ENCODE measurements at regions not wholly inside any gene's neighbourhood (a gene's known extent, or its start where the extent isn't known, plus 50 kb on each side); places are given as distances from the start of the nearest gene placed in this dataset.

GRCh38 chr12:92022093-92022492 is 123.6 kb downstream of the BTG1 start:
- H3K36me3 ChIP-seq, result no peaks in the 10 kb centered on the region
- no peak for DNase-seq (ENCODE audit: low spot score)
- no peaks in the 10 kb centered on the region for H3K9me3 ChIP-seq
- H3K4me3 ChIP-seq, result no peak overlapping the region
- H3K27me3 ChIP-seq (replicated peaks; ENCODE audit: insufficient read depth), result no peaks in the 10 kb centered on the region
- TF ChIP-seq POLR2A (IDR thresholded peaks at IDR 0.05) (no peak), CTCF (IDR thresholded peaks at IDR 0.05) (no peak), POLR2AphosphoS5 (IDR thresholded peaks at IDR 0.05) (no peak)
- 90% methylated on average over 1 of the region's 1 CpG for WGBS
- H3K4me1 ChIP-seq (replicated peaks), result no peaks in the 10 kb centered on the region
- intact Hi-C loops (cut with DNase I), result no loop called here
- H3K27ac ChIP-seq, result no peak overlapping the region

- no peak for TF ChIP-seq POLR2A (IDR thresholded peaks at IDR 0.05)
- no peak for TF ChIP-seq CTCF (IDR thresholded peaks at IDR 0.05)
- TF ChIP-seq POLR2AphosphoS5 (IDR thresholded peaks at IDR 0.05), result no peak
- WGBS, result 81% methylated on average over 1 of the region's 1 CpG
- Histone ChIP-seq H3K27me3 (replicated peaks; ENCODE audit: insufficient read depth) (no peaks in the 10 kb centered on the region), H3K27ac (no peak overlapping the region), H3K9me3 (no peaks in the 10 kb centered on the region), H3K4me1 (replicated peaks) (no peaks in the 10 kb centered on the region), H3K4me3 (no peak overlapping the region), H3K36me3 (no peaks in the 10 kb centered on the region)
- intact Hi-C loops (cut with DNase I), result no loop called here
- no peak for DNase-seq (ENCODE audit: low spot score)
Measured at GRCh38 chr12:92021666-92022035, 124.0 kb downstream of the BTG1 start.

- H3K27ac ChIP-seq, result no peak overlapping the region
- H3K9me3 ChIP-seq, result no peaks in the 10 kb centered on the region
- no peak for TF ChIP-seq POLR2A (IDR thresholded peaks at IDR 0.05)
- no peak for TF ChIP-seq CTCF (IDR thresholded peaks at IDR 0.05)
- TF ChIP-seq POLR2AphosphoS5 (IDR thresholded peaks at IDR 0.05), result no peak
- no peaks in the 10 kb centered on the region for H3K27me3 ChIP-seq (replicated peaks; ENCODE audit: insufficient read depth)
- DNase-seq (ENCODE audit: low spot score), result no peak
- H3K4me1 ChIP-seq (replicated peaks), result no peaks in the 10 kb centered on the region
- no peaks in the 10 kb centered on the region for H3K36me3 ChIP-seq
- no peak overlapping the region for H3K4me3 ChIP-seq
- WGBS, result 43% methylated on average over 6 of the region's 6 CpGs
- intact Hi-C loops (cut with DNase I), result no loop called here
Measured at GRCh38 chr12:92020983-92021665, 124.5 kb downstream of the BTG1 start.

- Histone ChIP-seq H3K4me3 (no peak overlapping the region), H3K9me3 (no peaks in the 10 kb centered on the region), H3K27me3 (replicated peaks; ENCODE audit: insufficient read depth) (no peaks in the 10 kb centered on the region), H3K36me3 (no peaks in the 10 kb centered on the region), H3K27ac (no peak overlapping the region), H3K4me1 (replicated peaks) (no peaks in the 10 kb centered on the region)
- 78% methylated on average over 3 of the region's 3 CpGs for WGBS
- intact Hi-C loops (cut with DNase I), result no loop called here
- TF ChIP-seq POLR2AphosphoS5 (IDR thresholded peaks at IDR 0.05), result no peak
- TF ChIP-seq CTCF (IDR thresholded peaks at IDR 0.05), result no peak
- no peak for TF ChIP-seq POLR2A (IDR thresholded peaks at IDR 0.05)
- DNase-seq (ENCODE audit: low spot score), result no peak
Measured at GRCh38 chr12:92019491-92020277, 126.0 kb downstream of the BTG1 start.

GRCh38 chr12:92012691-92013090 is 133.0 kb downstream of the BTG1 start:
- Histone ChIP-seq H3K27ac (no peak overlapping the region), H3K4me1 (replicated peaks) (no peaks in the 10 kb centered on the region), H3K36me3 (no peaks in the 10 kb centered on the region), H3K27me3 (replicated peaks; ENCODE audit: insufficient read depth) (no peaks in the 10 kb centered on the region), H3K4me3 (no peak overlapping the region), H3K9me3 (no peaks in the 10 kb centered on the region)
- no peak for DNase-seq (ENCODE audit: low spot score)
- intact Hi-C loops (cut with DNase I), result no loop called here
- WGBS, result 100% methylated on average over 1 of the region's 1 CpG
- TF ChIP-seq CTCF (IDR thresholded peaks at IDR 0.05) (no peak), POLR2A (IDR thresholded peaks at IDR 0.05) (no peak), POLR2AphosphoS5 (IDR thresholded peaks at IDR 0.05) (no peak)
